NCI-H2227 treated with DMSO at 0.1 percent for 48 hours (cell line): ENCODE measurements at regions not wholly inside any gene's neighbourhood (a gene's known extent, or its start where the extent isn't known, plus 50 kb on each side); places are given as distances from the start of the nearest gene placed in this dataset.
"Not testable (repeated sequence)": the region's sequence is repeated elsewhere in the genome, so short reads cannot be mapped to it uniquely, and the experiment has no call there.

ENCODE experiments used
- DNase-seq: peaks from one replicate; lab custom pipeline; 2025; lab: John Stamatoyannopoulos, UW

DNA sequence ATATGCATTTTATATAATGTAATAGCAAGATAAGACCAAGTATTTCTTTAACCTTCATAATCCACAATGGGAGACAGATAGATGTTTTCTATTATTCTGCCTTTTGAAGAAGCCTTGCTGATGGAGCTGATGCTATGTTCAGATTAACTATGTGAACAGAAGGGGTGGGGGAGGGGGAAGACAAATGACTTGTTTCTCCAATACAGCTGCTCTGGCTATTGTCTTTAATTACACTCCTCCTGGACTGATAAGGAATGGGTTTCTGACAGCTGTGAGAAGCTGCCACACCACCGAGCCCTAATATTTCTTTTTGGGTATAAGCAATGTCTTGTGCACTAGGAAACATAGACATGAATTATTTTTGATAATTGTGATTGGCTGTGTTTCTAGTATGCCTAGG is 62.0 kb downstream of the CAVIN4 start:
- DNase-seq, result peak; percentile 18

DNA sequence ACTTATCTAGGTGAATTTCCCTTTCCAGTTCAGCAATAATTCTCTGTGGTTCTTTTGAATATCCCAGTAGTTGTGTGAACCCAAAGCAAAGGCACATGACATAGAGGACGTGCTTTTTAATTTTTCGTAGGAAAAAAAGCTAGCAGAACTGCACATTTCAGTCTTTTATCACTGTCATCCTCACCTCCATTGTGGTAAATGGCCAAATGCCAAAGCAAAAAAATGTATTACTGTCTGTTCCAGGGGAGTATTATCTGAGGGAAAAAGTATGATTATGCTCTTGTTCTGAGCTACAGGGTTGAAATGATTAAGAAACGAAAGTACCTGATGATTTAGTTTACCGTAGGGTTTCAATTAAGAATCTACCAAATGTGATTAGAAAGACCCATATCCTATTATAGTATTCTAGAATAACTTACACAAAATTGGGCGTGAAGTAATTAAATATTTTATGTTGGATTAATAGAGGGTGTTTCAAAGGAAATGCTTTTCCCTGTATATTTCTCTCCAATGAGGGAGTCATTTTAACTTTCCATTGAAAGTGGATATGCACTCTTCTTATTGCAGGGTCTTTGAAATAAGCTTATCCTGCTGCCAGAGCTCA is 62.7 kb downstream of the CAVIN4 start:
- no peak for DNase-seq

DNA sequence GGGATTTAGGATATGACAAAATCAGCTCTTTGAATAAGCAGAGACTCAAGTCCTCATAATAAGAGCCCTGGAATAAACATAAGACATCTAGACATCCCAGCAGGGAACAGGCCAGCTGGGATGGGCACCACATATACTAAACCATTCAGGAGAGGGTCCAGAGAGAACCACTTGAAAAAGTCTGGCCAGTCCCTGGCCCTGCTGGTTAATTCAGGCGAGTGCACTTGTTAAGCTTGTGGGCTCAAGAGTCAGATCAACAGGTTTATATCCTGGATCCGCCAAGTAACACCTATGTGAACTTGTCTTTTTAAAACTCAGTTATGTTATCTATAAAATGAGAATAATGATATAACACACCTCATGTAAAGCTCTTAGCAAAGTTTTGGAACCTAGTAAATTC is 63.3 kb downstream of the CAVIN4 start:
- DNase-seq, result no peak

DNA sequence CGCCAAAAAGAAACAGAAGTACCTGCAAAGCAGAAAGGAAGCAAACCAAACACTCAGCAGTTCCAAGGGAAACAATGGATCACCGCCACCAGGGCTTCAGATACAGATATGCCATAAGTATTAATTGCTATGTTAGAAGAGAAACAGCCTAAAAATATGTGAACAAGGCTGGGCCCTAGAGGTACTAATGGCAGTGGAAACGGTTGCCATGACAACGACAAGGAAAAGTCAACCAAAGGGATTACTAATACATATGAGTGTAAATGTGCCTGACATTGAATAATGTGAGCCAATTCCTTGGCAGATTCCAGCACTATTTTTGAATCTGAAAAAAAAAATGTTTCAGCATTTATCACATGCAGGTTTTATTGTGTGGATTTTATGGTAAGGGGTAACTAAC is 75.0 kb downstream of the CAVIN4 start:
- peak; percentile 8 for DNase-seq

DNA sequence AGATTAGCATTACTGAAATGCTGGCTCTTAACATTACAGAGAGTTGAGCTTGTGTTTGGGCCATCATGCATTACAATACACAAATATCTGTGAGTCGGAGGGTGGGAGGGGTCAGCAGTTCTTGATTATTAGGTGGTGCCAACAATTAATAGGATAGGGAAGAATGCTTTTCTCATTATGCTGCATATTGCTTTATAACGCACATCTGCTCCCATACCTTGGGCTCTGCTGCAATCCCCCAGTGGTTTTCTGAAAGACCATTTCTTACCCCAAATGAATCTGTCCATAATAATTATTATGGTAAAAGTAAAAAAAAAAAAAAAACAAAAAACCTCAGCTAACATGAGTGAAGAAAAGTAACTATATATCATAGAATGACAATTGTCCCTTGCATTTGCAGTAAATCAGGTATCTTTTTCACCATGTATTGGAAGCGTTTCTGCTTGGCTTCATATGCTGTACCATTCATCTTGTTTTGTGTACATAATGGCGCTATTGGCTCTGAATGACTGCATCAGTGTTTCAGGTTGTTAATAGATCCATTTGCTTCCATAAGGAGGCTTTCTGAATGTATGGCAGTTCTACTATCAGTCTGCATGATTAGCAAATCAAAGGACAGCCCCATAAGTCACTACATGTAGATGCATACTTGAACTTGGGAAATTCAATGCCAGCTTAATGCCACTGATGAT is 75.9 kb downstream of the CAVIN4 start:
- DNase-seq, result no peak

DNA sequence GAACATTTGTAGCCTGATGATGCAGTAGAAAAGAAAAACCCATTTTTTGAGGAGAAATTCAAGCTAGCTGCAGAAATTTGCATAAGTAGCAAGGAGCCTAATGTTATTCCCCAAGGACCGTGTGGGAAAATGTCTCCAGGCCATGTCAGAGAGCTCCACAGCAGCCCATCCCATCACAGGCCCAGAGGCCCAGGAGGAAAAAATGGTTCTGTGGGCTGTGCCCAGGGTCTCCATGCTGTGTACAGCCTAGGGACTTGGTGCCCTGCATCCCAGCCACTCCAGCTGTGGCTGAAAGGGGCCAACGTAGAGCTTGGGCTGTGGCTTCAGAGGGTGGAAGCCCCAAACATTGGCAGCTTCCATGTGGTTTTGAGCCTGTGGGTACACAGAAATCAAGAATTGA is 79.0 kb downstream of the CAVIN4 start:
- DNase-seq, result not testable (repeated sequence)

DNA sequence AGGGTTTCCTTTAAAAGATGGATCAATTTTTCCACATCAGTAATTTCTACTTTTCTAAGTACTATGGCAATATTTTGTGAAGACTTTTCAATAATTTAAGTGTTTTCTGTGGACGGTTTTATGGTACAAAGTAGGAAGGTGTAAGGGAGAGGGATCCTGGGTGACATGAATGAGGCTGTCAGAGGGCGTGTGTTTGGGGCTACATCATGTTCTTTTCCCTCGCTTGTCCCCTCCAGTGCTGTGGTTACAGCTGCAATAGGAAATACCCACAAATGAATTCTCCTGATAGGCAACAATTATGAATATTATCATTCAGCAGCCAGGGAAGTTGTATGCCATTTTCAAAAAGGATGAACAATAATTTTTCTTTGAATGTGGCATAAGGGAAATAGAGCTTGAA is 83.8 kb downstream of the CAVIN4 start:
- no peak for DNase-seq

DNA sequence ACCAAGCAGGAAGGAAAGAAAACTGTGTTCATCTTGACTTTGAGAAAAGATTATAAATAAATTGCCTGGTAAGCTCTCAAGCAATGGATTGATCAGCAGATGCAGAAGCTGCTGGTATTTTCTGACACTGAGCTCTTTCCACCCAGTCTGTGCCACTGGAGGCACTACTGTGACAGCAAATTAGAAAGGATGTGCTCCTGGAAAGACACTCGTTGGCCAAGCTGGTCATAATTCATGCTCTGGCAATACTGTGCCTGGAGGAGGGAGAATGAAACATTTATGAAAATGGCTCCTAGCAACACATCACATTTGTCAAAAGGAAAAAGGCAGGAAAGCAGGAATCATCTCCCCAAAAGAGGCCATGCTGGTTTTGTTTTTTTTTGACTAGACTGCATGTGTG is 84.2 kb downstream of the CAVIN4 start:
- no peak for DNase-seq

DNA sequence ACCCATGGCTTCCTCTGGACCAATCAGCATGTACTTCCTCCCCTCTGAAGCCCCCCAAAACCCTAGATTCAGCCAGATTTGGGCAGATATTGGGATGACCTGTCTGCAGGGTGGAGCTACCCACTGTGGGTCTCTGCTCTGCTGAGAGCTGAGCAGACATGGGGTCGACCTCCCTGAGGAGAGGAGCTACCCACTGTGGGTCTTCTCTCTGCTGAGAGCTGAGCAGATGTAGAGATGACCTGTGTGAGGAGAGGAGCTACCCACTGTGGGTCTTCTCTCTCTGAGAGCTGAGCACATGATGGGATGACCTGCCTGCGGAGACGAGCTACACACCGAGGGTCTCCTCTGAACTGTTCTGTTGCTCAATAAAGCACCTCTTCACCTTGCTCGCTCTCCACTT is 89.6 kb downstream of the CAVIN4 start:
- no peak for DNase-seq

DNA sequence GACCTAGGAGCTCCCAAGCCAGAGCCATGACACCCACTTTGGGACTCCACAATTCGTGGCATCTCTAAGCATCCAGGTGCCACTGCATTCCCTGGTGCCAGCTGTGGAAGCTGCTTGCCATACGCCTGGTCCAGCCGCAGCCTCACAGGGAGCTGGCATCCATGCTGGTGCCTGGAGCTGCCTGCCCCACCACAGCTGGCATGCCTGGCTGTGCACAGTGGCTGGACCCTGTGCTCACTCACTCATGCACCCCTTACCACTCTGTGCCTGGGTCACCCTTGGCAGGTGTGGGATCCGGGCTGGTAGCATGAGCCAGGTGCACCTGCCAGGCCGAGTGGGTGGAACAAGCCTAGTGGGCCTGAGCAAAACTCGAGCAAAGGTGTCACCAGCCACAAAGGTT is 90.1 kb downstream of the CAVIN4 start:
- no peak for DNase-seq

DNA sequence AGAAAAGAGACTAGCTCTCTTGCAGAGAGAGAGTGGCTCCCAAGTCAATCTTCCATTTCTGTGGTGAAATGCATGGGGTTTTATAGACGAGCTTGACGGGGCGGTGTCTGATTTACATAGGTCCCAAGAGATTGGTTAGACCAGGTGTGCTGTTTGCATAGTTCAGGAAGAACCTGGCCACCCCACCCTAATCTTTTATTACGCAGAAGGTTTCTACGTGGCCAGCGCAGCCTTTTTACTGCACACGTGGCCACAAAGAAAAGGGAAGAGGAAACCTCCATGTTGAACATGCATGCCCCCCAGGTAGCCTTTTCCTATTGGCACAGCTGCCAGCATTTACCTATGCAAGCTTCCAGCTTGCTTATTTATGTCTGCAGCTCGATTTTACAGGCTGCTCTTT is 92.1 kb downstream of the CAVIN4 start:
- no peak for DNase-seq

DNA sequence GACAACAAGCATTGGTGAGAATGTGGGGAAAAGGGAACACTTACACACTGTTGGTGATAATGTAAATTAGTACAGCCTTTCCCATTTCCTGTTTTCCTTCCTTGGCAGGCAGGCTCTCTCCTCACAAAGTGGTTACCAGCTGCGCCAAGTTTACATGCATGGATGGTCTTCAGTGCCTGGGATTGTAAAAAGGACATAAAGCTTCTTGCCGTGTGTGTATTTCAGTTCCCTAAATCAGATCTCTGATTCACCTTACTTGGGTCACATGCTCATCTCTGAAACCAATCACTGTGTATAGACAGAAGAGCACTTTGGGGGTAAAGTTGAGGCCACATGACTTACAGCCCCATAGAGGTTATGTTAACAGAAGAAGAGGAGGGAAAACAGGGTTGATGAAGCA is 92.8 kb downstream of the CAVIN4 start:
- peak; percentile 38 for DNase-seq

DNA sequence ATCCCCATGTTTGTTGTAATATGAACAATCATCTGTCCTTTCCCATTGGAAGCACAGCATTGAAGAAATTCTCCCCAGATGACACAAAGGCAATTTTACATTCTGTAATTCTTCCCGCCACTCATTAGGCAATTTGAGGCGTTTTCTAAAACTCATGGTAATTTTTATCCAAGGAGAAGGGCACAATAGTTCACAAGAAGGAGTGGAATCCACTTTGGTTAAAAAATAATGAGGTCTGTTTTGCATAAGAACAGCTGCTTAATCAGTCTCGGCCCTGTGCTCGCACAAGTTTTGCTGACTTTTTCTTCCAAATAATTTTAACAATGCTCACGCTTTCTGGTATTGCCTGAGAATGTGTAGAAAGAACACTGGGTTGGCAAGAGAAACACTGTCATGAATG is 94.0 kb downstream of the CAVIN4 start:
- DNase-seq, result no peak

DNA sequence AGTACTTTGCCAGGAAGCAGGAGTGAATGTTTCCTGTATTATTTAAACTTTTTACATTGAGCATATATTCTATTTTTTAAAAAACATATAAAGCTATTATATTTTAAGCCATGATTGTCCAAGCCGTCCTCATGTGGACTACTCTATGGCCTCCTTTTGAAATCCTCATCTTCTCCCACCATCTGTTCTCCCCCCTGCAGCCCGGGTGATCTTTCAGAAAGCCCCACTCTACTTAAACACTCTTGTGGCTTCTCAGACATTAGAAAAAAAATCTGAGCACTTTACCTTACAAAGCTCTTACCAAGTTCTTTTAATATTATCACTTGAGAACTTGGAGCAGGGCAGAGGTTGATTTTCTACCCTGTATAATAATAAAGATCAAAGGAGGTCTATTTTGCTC is 95.4 kb downstream of the CAVIN4 start:
- peak; percentile 68 for DNase-seq

DNA sequence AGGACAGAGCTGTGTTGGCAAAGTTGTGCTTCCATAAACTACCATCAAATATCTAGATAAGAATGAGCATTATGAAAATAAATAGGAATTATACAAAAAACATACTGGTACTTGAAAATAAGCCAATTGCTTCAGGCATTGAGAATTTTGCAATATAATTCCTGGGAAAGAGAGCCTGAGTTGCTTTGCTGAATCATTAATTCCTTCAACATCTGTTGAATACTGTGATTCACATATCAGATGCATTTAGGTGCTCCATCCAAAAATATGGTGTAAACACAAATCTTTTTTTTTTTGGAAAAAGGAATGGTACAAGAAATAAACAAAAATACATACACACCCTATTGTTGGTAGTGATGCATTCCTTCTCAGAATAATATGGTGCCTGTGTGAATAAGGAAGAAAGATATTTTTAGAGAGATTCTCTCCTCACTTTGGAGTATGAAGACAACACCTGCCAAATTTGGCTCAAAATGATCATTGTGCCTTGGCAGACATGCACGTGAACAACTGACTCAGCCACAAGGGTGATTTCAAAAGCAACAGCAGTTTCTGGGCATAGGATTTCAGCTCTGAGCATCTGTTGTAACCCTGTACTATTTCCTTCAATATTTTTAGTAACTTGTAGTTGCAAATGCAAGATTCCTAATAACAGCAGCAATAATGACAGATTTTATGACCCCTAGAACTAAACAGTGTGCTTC is 96.7 kb downstream of the CAVIN4 start:
- no peak for DNase-seq

DNA sequence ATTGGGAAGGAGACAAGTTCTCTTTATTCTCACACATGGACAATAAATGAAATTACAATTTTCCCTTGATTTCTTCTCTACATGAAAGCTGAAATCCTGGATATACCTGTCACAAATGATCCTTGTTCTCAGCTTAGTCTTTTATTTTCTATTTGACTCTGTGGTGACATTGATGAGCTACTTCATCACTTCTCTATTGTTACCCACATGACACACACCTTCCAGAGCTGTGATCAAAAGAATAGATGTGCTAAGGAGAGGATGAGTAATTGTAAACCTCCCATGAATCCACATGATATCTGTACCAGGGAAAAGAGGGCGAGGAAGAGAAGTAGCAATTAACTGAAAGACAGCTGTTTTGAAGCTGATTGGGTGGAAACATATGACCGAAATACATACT is 102.0 kb downstream of the CAVIN4 start:
- peak; percentile 71 for DNase-seq

DNA sequence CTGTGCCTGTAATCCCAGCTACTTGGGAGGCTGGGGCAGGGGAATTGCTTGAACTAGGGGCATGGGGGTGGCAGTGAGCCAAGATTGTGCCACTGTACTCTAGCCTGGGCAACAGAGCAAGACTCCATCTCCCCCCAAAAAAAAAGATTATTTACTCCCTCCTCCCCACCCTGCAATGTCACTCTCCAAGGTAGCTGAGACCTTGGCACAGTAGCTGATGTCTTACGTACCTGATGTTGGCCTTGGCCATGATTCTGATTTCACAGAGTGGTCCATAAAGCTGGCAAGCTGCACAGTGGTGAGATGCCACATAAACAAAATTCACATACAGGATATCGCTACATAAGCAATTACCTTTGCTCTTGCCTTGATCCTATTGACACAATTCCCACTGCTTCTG is 108.5 kb downstream of the CAVIN4 start:
- DNase-seq, result no peak

DNA sequence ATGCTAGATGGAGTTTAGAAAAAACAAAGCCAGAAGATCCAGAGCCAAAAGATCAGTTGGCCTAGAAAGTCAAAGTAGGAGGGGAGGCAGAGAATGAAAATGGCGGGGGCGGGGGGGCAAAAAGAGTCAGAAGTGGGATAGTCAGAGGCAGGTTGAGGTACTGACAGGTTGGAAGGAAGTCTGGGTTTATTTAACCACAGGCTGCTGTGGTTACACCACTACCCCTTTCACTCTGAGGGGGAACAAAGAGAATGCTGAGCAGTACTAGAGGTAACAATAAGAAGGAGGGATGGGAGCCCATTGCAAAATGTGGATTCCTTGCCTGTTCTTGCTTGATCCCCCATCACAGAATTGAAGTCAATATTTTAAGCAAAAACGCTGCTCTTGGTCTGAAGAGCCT is 111.8 kb downstream of the CAVIN4 start:
- DNase-seq, result no peak

DNA sequence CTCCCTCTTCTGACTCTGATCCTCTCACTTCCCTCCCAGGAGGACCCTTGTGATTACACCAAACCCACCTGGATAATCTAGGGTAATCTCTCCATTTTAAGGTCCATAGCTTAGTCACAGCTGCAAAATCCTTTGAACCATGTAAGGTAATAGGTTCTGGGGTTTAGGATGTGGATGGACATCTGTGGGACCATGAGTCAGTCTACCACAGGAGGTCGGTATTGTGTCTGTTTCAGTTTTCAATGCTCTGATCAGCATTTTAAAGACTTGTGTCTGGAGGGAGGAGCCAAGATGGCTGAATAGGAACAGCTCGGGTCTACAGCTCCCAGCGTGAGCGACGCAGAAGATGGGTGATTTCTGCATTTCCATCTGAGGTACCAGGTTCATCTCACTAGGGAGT is 112.6 kb downstream of the CAVIN4 start:
- no peak for DNase-seq

DNA sequence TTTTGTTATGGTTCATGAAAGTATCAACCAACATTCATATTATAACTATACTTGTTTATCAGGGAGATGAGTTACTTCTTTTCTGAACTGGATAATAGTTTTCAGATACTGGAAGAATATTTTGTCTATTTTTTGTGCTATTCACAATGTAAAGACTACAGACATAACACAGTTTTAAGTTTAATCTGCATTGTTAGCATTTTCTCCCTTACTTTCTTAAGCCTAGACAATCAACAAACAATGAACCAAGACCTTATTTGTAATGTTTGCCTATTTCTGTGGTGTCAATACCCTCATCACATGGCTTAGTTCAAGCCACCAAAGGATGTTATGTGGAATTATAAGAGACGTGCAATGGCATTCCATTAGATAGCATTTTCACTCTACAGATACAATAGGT is 119.5 kb downstream of the CAVIN4 start:
- no peak for DNase-seq

DNA sequence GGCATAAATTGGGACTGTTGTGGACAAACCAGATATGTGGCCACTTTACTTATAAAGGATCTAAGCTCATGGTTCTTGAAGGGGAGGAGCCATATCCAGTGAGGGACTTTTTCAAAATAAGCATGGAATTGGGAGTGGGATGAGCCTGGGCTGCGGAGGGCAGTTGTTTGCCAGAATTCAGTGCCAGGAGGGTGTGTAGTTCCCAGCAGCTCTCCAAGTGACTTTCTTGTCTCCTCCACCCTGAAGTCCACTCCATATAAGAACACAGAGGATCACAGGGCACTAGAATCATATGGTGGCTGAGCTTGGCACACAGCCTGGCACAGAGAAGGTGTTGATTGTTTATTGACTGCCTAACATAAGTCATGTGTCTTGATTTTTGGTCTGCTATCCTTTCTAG is 121.1 kb downstream of the CAVIN4 start:
- no peak for DNase-seq

DNA sequence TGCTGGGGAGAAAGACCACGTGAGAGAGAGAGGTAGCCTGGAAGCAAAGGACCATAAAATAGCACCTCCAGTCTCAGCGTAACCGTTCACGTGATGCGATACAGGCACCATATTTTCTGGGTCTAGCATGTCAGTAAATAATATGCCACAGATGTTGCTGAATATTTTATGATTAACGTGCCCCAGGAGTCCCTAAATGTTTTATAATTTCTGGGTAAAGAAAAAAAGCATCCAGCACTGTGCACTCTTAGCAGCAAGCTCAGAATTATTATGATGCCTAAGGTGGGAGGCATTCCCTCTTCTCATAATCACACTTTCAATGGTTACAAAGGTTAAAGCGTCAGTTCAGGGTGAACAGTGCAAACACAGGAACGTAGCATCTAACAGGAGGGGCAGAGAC is 121.8 kb downstream of the CAVIN4 start:
- peak; percentile 82 for DNase-seq

DNA sequence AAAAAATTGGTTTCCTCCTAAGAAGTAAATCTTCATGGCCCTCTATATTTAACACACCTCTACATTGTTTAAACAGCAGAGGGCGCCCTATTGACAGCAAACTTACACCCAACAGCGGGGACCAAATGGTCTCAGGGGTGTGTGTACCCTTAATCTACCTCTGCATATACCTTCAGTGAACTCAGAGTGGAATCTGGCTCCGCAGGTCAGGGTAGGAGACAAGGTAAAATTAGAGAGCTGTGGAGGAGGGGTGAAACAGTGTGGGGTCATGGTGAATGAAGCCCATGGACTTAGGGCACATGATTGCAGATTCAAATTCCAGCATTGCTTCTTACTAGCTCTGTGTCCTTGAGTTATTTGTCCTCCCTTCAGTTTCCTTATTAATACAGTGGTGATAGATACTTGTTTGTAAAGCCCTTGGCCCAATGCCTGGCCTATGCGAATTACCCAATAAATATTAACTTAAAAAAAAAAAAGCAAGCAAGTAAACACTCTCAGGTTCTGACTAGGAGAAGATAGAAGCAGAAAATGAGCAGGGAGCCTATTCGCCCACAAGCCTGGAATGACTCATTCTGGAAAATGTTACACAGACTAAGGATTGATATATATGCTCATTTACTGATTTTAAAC is 122.9 kb downstream of the CAVIN4 start:
- DNase-seq, result peak; percentile 27
